ENCODE measurements at regions not wholly inside any gene's neighbourhood (a gene's known extent, or its start where the extent isn't known, plus 50 kb on each side); places are given as distances from the start of the nearest gene placed in this dataset.

DNA sequence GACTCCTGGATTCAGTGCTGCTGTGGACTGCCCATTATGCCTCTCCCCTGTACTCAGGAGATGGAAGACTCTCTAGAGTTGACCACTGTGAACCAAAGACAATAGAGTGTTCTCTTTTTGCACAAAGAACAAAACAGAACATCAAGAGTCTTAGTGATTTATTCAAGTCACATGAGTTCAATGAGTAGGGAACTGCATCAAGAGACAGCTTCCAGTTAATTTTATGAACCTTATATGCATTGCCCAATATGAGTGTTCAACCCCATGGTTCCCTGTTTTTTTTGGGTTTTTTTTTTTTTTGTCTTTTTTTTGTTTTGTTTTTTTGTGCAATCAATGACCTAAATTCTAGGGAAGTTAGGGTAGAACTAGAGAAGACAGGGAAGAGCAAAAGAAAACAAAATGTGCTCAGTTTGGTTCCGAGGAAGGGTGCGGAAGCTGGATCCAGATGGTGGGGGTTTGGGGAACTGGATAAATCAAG, 224.3 kb downstream of the MAFB start:
- DNase-seq (ENCODE audit: low read depth, low spot score): no peak
- ChIA-PET POLR2A (no interaction called here), CTCF (no interaction called here)
- TF ChIP-seq CTCF (IDR thresholded peaks at IDR 0.05; ENCODE audit: insufficient read depth, low read length, missing control alignments): no peak
- H3K4me3 ChIP-seq (ENCODE audit: low read depth, low read length): no peak overlapping the region

DNA sequence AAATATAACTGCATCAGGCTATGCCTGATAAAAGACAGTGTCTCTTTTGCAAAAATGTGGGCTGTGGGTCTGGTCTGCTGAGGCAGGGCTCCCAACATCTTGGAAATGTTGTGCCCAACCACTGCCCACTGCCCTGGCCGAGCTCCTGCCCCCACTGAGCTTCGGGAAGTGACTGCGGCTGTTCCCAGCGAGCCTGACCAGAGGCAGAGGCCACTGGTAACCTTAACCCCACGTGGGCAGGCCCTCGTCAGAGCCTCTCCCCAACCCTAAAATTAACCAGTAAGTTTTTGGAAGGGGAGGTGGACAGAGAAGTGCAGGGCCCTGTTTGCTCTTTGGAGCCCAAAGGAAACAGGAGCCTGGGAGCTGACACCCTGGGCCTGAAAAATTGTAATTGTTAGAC, 225.9 kb downstream of the MAFB start:
- CTCF ChIA-PET: no interaction called here
- H3K4me3 ChIP-seq (ENCODE audit: low read depth, low read length): no peak overlapping the region
- no peak for TF ChIP-seq CTCF (IDR thresholded peaks at IDR 0.05; ENCODE audit: insufficient read depth, low read length, missing control alignments)
- POLR2A ChIA-PET: no interaction called here
- no peak for DNase-seq (ENCODE audit: low read depth, low spot score)

DNA sequence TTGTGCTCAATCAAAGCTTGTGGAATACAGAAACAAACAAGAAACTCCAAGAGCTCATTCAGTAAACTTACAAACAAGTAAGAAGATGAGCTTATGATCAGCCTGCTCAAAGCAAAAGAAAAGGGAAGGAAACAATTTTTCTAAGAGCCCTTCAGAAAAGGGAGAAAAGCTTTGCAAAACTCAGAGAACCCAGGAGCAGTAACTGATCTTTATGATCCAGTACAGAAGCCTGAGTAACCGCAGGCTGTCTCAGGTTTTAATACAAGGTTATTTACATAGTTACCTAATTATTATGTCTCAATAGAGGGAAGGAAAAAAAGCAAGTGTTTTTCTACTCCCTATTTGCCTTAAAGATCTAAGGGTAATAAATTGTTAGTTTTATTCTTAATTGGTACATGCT, 226.5 kb downstream of the MAFB start:
- no peak for TF ChIP-seq CTCF (IDR thresholded peaks at IDR 0.05; ENCODE audit: insufficient read depth, low read length, missing control alignments)
- CTCF ChIA-PET: no interaction called here
- POLR2A ChIA-PET: no interaction called here
- H3K4me3 ChIP-seq (ENCODE audit: low read depth, low read length): no peak overlapping the region
- DNase-seq (ENCODE audit: low read depth, low spot score): no peak

DNA sequence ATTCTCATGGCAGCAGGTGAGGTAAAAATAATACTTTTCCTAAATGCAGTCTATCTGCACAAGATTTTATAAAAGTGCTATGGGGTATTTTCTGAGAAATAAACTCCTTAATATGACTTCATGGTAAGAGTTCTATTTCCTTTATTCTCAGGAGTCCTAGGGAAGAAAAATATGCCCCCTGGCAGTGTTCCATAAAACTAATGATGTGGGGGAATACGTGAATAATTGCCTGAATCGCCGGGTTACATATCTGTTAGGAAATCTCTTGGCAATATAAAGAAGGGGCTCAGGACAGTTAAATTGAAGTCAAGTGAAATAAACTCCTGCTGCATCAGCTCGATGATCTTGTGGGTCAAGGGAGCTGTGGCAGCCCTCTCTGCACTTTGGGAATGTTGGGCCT, 229.7 kb downstream of the MAFB start:
- CTCF ChIA-PET: no interaction called here

DNA sequence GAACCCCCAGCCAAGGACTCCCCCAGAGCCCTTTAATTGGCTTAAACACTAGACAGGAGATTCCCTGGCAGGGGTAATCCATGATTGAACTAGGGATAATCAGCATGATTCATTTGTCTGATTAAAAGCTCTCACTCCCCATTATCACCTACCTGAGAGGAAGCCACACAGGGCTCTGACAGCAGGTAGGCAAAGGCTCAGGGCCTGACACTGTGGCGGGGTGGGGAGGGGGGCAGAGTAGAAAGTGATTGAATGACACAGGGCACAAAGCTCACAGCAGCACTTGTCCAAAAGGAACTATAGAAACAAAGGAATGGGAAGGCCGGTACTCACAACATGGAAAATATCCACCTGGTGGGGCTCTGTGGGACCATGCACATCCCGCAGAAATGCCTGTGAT, 231.6 kb downstream of the MAFB start:
- ChIA-PET POLR2A (no interaction called here), CTCF (no interaction called here)
- DNase-seq (ENCODE audit: low read depth, low spot score): no peak
- H3K4me3 ChIP-seq (ENCODE audit: low read depth, low read length): no peak overlapping the region
- no peak for TF ChIP-seq CTCF (IDR thresholded peaks at IDR 0.05; ENCODE audit: insufficient read depth, low read length, missing control alignments)

More for the DNA sequence above, 229.7 kb downstream of the MAFB start:
- no peak for TF ChIP-seq CTCF (IDR thresholded peaks at IDR 0.05; ENCODE audit: insufficient read depth, low read length, missing control alignments)
- no peak for DNase-seq (ENCODE audit: low read depth, low spot score)
- POLR2A ChIA-PET: no interaction called here
- no peak overlapping the region for H3K4me3 ChIP-seq (ENCODE audit: low read depth, low read length)

DNA sequence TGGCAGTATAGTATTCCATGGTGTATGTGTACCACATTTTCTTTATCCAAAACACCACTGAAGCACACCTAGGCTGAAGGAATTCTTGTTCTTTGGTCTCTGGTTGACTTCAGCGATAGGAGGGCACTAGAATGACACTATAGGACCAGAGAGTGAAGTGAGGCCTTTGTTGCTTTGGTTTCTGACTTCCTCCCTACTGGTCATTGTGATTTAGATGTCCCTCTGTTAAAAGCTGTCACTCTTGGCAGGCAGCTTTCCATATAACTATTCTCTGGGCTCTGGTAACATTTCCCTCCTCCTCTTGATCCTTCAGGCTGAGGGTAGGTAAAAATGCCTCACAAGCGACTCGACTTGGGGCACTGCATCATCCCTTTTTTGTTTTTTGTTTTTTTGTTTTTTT, 236.3 kb downstream of the MAFB start:
- H3K4me3 ChIP-seq (ENCODE audit: low read depth, low read length): no peak overlapping the region
- TF ChIP-seq CTCF (IDR thresholded peaks at IDR 0.05; ENCODE audit: insufficient read depth, low read length, missing control alignments): no peak
- DNase-seq (ENCODE audit: low read depth, low spot score): no peak
- ChIA-PET CTCF (interaction anchor here (1.5 kb wide), 1 partner anchor 9 kb away, joined by 4 read pairs; no protein-coding TSS in a partner anchor), POLR2A (no interaction called here)

All from AG04449 (cell line).